ENCODE measurements at regions not wholly inside any gene's neighbourhood (a gene's known extent, or its start where the extent isn't known, plus 50 kb on each side); places are given as distances from the start of the nearest gene placed in this dataset.
A peak's percentile ranks its signal among the peaks of the same experiment; 100 is the strongest.
"Not testable (repeated sequence)": the region's sequence is repeated elsewhere in the genome, so short reads cannot be mapped to it uniquely, and the experiment has no call there.

DNA sequence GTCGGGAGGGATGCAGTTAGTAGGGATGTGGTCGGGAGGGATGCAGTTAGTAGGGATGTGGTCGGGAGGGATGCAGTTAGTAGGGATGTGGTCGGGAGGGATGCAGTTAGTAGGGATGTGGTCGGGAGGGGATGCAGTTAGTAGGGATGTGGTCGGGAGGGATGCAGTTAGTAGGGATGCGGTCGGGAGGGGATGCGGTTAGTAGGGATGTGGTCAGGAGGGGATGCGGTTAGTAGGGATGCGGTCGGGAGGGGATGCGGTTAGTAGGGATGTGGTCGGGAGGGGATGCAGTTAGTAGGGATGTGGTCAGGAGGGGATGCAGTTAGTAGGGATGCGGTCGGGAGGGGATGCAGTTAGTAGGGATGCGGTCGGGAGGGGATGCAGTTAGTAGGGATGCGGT, 96.2 kb downstream of the BDH1 start:
- not testable (repeated sequence) for DNase-seq (ENCODE audit: extremely low read depth, low read depth)

DNA sequence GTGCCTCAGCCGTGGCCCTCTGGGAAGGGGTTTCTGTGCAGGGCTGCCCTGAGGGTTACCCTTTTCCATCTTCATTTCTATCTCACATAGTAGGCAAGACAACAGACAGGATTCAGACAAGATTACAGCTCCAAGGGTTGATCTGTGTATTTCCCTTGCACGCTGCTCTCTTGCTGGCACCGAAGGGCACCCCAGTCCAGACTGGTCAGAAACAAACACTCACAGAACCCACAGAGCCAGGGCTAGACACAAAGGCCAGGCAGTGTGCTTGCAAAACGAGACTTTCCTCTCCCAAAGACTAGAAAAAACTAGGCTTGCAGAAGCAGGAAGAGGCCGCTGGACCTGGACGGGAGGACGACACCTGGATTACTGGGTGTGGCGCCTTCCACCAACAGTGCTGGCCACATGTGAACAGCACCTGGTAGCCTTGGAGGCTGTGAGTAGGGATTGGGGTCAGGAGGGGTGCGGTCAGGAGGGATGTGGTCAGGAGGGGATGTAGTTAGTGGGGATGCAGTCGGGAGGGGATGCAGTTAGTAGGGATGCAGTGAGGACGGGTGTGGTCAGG, 96.8 kb downstream of the BDH1 start:
- DNase-seq (ENCODE audit: extremely low read depth, low read depth) = no peak
- H3K4me3 ChIP-seq (replicated peaks; ENCODE audit: low read depth, low read length) = no peak overlapping the region
- no peak for TF ChIP-seq CTCF (IDR thresholded peaks at IDR 0.05; ENCODE audit: low read depth, low read length, missing control alignments)

More for the DNA sequence above, 96.2 kb downstream of the BDH1 start:
- H3K4me3 ChIP-seq (replicated peaks; ENCODE audit: low read depth, low read length) = not testable (repeated sequence)

DNA sequence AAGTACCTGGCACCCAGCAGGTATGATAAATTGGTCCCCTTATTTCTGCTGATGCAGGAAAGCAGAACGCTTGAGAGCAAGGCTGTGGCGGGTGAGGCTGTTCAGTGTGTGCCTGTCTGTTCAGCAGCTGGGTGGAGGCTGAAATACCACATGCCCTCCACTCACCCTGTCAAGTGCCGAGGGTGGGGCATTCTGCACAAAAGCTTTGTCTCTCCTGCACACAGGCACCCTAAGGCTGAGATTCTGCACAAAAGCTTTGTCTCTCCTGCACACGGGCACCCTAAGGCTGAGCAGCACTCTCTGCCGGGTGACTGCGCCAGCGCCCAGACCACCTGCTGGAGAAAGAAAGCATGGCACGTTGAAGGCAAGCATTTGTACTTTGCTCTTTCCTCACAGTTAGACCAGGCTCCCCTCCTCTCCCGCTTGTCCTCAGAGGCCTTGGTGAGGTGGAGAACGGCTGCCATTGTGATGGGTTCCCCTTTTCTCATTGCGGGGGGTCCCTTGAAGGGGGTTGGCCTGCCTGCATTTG, 97.5 kb downstream of the BDH1 start:
- no peak overlapping the region for H3K4me3 ChIP-seq (replicated peaks; ENCODE audit: low read depth, low read length)

GRCh38 chr3:197456261-197457091, 99.3 kb downstream of the BDH1 start:
- no peak for TF ChIP-seq CTCF (IDR thresholded peaks at IDR 0.05; ENCODE audit: low read depth, low read length, missing control alignments)
- DNase-seq (ENCODE audit: extremely low read depth, low read depth) = peak; percentile 61
- H3K4me3 ChIP-seq (replicated peaks; ENCODE audit: low read depth, low read length) = peak overlapping the region; percentile 42

More for the DNA sequence above, 97.5 kb downstream of the BDH1 start:
- DNase-seq (ENCODE audit: extremely low read depth, low read depth) = no peak
- TF ChIP-seq CTCF (IDR thresholded peaks at IDR 0.05; ENCODE audit: low read depth, low read length, missing control alignments) = peak; percentile 46

DNA sequence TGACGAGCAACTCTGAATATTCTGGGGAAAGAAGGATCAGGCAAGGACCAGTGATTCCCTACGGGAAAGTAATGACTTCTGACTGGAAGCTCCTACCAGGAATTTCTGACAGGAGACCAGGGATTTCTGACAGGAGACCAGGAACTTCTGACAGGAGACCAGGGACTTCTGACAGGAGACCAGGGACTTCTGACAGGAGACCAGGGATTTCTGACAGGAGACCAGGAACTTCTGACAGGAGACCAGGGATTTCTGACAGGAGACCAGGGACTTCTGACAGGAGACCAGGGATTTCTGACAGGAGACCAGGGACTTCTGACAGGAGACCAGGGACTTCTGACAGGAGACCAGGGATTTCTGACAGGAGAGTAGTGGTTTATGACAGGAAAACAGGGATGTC, 100.9 kb downstream of the BDH1 start:
- DNase-seq (ENCODE audit: extremely low read depth, low read depth); H3K4me3 ChIP-seq (replicated peaks; ENCODE audit: low read depth, low read length): not testable (repeated sequence)

GRCh38 chr3:197454014-197454413, 101.8 kb downstream of the BDH1 start:
- H3K4me3 ChIP-seq (replicated peaks; ENCODE audit: low read depth, low read length) = no peak overlapping the region
- TF ChIP-seq CTCF (IDR thresholded peaks at IDR 0.05; ENCODE audit: low read depth, low read length, missing control alignments) = no peak
- DNase-seq (ENCODE audit: extremely low read depth, low read depth) = no peak

DNA sequence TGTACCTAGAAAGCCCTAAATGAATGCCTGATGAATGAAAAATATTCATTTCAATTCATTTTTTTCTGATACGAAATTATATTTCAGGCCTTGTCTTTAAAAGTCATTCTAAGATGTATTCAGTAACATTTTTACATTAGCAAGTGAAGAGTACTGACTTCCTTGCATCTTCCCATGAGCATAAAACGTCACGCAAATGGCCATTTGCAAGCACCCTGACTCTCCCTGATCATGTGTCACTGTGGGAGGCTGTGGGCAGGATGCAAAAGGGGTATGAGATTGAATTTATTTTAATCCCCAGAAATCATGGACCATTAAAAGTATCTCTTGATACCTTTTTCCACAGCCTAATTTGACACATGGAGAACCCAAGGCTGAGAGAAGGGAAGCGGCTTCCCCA, 105.0 kb downstream of the BDH1 start:
- no peak overlapping the region for H3K4me3 ChIP-seq (replicated peaks; ENCODE audit: low read depth, low read length)
- TF ChIP-seq CTCF (IDR thresholded peaks at IDR 0.05; ENCODE audit: low read depth, low read length, missing control alignments) = no peak
- DNase-seq (ENCODE audit: extremely low read depth, low read depth) = no peak

Measured in HFF-Myc (cell line).